AG04449 (cell line): ENCODE measurements at regions not wholly inside any gene's neighbourhood (a gene's known extent, or its start where the extent isn't known, plus 50 kb on each side); places are given as distances from the start of the nearest gene placed in this dataset.

ENCODE experiments used
- CTCF ChIA-PET: fragments of 350-600 bp; formaldehyde crosslinking; extraction: SDS; loops from one replicate; lab custom pipeline; 2021; ENCODE audit warnings: antibody characterized with exemption; lab: Yijun Ruan, JAX
- POLR2A ChIA-PET: fragments of 400-600, 350-600 bp; formaldehyde crosslinking; extraction: SDS; loops from one replicate; lab custom pipeline; 2020; ENCODE audit warnings: antibody characterized with exemption, inconsistent platforms; lab: Yijun Ruan, JAX
- DNase-seq: peaks from one replicate; pipeline ENCODE4 v3.0.0-alpha.2; 2010; ENCODE audit warnings: low read depth, low spot score
- H3K4me3 ChIP-seq: 2 replicates; pipeline ENCODE4 v1.5.1; 2011; ENCODE audit warnings: low read depth, mild to moderate bottlenecking, control low read depth, low read length
- TF ChIP-seq, protein P1 (sequence below): IDR thresholded peaks from one replicate; pipeline ENCODE4 v1.5.1; 2011; ENCODE audit warnings: mild to moderate bottlenecking, moderate library complexity, low read length, control low read depth, inconsistent platforms; ENCODE audit not compliant: insufficient read depth; ENCODE audit errors: missing control alignments

DNA sequence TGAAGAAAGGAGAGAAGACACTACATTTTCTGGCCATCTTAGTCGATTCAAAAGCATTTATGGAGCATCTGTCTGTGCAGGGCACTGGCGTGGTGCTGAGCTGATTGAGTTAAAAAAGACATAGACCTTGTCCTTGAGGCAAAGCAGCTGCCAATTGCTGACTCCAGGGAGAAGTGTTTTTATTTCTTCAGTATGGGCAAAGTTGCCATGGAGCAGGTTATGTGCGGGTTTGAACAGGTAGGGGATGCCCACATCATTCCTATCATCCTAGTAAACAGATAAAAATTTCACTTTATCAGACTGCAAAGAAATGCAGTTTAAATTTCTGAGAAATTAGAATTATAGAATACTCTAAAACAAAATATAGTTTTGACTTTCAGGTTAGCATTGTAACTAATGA lies 125.8 kb downstream of the NUP35 start:
- no peak overlapping the region for H3K4me3 ChIP-seq
- ChIA-PET CTCF (interaction anchor here (1.5 to 4.3 kb wide), 5 partner anchors 8 to 117 kb away, joined by 3 to 61 read pairs (median 14); no protein-coding TSS in a partner anchor), POLR2A (no interaction called here)
- TF ChIP-seq, protein P1, sequence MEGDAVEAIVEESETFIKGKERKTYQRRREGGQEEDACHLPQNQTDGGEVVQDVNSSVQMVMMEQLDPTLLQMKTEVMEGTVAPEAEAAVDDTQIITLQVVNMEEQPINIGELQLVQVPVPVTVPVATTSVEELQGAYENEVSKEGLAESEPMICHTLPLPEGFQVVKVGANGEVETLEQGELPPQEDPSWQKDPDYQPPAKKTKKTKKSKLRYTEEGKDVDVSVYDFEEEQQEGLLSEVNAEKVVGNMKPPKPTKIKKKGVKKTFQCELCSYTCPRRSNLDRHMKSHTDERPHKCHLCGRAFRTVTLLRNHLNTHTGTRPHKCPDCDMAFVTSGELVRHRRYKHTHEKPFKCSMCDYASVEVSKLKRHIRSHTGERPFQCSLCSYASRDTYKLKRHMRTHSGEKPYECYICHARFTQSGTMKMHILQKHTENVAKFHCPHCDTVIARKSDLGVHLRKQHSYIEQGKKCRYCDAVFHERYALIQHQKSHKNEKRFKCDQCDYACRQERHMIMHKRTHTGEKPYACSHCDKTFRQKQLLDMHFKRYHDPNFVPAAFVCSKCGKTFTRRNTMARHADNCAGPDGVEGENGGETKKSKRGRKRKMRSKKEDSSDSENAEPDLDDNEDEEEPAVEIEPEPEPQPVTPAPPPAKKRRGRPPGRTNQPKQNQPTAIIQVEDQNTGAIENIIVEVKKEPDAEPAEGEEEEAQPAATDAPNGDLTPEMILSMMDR, result no peak
- no peak for DNase-seq

- H3K4me3 ChIP-seq, result no peak overlapping the region
- DNase-seq, result no peak
- ChIA-PET CTCF (interaction anchor here (1.2 to 4.3 kb wide), 3 partner anchors 105 to 109 kb away, joined by 6 to 61 read pairs (median 9); no protein-coding TSS in a partner anchor), POLR2A (no interaction called here)
- TF ChIP-seq, protein P1, result no peak
These were observed 126.2 kb downstream of the NUP35 start for GRCh38 chr2:183250472-183250871.

DNA sequence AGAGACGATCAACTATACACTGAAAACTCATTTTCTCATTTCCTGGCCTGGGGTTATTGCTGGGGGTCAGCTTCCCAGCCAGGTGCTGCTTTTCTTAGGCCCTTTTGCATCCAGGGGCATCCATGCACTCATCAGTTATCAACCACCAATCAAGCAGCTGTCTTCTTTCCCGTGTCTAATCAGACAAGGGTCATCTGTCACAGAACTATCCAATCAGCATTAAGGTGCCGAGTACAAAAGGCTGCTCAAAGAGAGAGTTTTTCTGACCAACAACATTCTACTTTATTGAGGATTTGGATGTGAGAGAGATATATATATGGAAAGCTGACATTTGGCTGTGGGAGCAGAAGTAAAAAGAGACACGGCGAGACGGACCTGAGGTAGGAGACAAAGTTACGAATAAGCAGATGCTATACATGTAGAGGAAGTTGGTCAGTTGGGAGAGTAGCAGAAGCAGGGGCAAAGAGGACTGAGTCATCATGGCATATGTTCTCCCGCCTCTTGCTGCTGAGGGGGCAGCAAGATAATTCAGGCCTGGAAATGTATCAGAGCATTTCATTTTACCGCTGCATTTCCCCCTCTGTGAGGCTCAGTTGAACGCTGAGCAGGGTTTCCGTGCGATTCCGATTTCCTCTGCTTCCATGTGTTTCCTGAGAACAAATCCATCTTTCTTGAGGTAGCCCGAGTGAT lies 129.3 kb downstream of the NUP35 start:
- ChIA-PET CTCF (no interaction called here), POLR2A (no interaction called here)
- TF ChIP-seq, protein P1, result no peak
- DNase-seq, result no peak
- no peak overlapping the region for H3K4me3 ChIP-seq

GRCh38 chr2:183255411-183255810 lies 131.2 kb downstream of the NUP35 start:
- CTCF ChIA-PET, result no interaction called here
- H3K4me3 ChIP-seq, result no peak overlapping the region
- DNase-seq, result no peak
- TF ChIP-seq, protein P1, result no peak
- POLR2A ChIA-PET, result no interaction called here

GRCh38 chr2:183259921-183260320 lies 135.7 kb downstream of the NUP35 start:
- CTCF ChIA-PET, result interaction anchor here (0.7 kb wide), 1 partner anchor 11 kb away, joined by 3 read pairs; no protein-coding TSS in a partner anchor
- TF ChIP-seq, protein P1, result no peak
- no peak for DNase-seq
- no peak overlapping the region for H3K4me3 ChIP-seq
- POLR2A ChIA-PET, result no interaction called here

GRCh38 chr2:183260527-183260926 lies 136.3 kb downstream of the NUP35 start:
- TF ChIP-seq, protein P1, result no peak
- DNase-seq, result no peak

More at GRCh38 chr2:183260527-183260926, 136.3 kb downstream of the NUP35 start:
- H3K4me3 ChIP-seq, result no peak overlapping the region
- ChIA-PET CTCF (interaction anchor here (1.8 kb wide), 1 partner anchor 9 kb away, joined by 5 read pairs; no protein-coding TSS in a partner anchor), POLR2A (no interaction called here)
